ENCODE measurements at regions not wholly inside any gene's neighbourhood (a gene's known extent, or its start where the extent isn't known, plus 50 kb on each side); places are given as distances from the start of the nearest gene placed in this dataset.
"Not testable (repeated sequence)": the region's sequence is repeated elsewhere in the genome, so short reads cannot be mapped to it uniquely, and the experiment has no call there.

DNA sequence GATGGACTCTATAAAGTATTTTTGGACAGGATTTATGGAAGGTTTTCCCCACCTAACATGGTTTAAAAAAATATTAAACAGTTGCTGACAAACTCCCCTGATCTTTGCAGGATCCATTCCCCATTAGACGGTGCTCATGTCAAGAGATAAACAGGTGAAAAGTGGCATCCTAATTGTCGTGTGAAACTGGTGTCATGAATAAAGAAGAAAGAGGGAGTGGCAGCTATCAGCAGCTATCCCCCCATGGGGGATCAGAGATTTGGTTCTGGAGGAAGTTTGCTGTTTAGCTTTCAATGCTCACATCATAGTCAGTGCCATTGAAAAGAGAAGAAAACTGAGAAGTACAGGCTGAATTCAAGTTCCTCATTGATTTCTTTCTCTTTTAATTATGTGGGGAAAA is 329.3 kb upstream of the BRINP1 start:
- H3K36me3 Mint-ChIP-seq (ENCODE audit: low read depth): no peaks in the 10 kb centered on the region

DNA sequence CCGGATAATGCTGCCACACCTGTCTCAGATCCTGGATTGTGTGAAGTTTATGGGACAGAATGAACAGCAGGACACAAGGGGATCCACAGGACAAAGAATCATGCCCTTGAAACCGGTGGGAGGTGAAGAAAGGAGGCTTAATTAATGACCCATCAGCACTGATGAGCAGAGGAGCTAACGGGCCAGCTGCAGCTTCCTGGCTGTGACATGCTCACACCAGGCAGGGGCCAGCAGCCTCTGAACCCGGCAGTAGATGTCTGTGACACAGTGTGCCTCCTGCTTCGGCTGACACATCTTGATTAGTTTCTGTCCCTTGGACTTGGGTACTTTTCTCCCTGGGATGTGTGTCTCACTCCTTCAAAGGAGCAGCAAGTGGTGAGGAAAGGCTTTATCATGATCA is 328.8 kb upstream of the BRINP1 start:
- intact Hi-C loops (cut with micrococcal nuclease): no loop called here
- Mint-ChIP-seq H3K27ac (no peak overlapping the region), H3K36me3 (ENCODE audit: low read depth) (no peaks in the 10 kb centered on the region), H3K4me1 (no peaks in the 10 kb centered on the region), H3K9me3 (no peaks in the 10 kb centered on the region), H3K27me3 (no peaks in the 10 kb centered on the region), H3K4me3 (no peak overlapping the region)
- DNase-seq: no peak

More for the DNA sequence above, 329.3 kb upstream of the BRINP1 start:
- no peaks in the 10 kb centered on the region for H3K4me1 Mint-ChIP-seq
- intact Hi-C loops (cut with micrococcal nuclease): no loop called here
- DNase-seq: no peak
- no peaks in the 10 kb centered on the region for H3K9me3 Mint-ChIP-seq
- no peaks in the 10 kb centered on the region for H3K27me3 Mint-ChIP-seq
- no peak overlapping the region for H3K27ac Mint-ChIP-seq
- no peak overlapping the region for H3K4me3 Mint-ChIP-seq

DNA sequence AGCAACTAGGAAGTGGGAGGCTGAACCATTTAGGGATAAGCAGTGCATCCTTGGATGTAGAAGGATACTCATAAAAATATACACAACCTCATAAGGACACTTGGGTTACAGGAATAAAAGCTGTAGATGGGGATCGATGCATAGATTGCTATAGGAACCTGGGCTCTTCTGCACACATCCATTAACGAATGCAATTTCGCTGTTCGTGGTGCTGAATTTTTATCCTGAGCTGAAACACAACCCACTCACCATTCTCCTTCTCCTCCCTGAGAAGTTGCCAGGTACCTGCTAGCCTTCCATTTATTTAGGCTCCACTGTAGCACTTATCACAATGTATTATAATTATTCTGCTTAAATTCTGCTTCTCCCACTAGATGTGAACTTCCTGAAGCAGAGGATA is 320.6 kb upstream of the BRINP1 start:
- no peaks in the 10 kb centered on the region for H3K36me3 Mint-ChIP-seq (ENCODE audit: low read depth)
- H3K9me3 Mint-ChIP-seq: no peaks in the 10 kb centered on the region
- intact Hi-C loops (cut with micrococcal nuclease): no loop called here
- DNase-seq: no peak
- no peak overlapping the region for H3K27ac Mint-ChIP-seq
- H3K4me3 Mint-ChIP-seq: no peak overlapping the region
- no peaks in the 10 kb centered on the region for H3K27me3 Mint-ChIP-seq
- no peaks in the 10 kb centered on the region for H3K4me1 Mint-ChIP-seq

DNA sequence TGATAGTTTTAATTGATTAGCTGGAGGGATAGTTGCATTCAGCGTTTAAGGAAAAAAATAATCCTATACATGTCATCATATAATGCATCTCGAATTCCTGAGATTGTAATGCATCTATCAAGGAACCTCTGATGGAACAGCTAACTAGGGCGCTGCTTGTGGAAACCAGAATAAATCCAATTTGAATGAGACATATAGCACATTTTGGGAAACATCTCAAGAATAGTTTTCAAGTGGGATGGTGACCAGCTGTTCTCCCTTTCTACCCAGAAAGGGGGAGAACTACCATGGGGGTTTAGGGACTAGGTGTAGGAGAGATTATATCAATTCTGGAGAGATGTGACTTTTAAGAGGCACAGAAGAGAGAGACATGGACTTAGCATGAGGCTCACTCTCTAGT is 319.3 kb upstream of the BRINP1 start:
- Mint-ChIP-seq H3K27ac (no peak overlapping the region), H3K4me1 (no peaks in the 10 kb centered on the region), H3K4me3 (no peak overlapping the region), H3K9me3 (no peaks in the 10 kb centered on the region), H3K27me3 (no peaks in the 10 kb centered on the region), H3K36me3 (ENCODE audit: low read depth) (no peaks in the 10 kb centered on the region)
- intact Hi-C loops (cut with micrococcal nuclease): no loop called here
- DNase-seq: no peak

DNA sequence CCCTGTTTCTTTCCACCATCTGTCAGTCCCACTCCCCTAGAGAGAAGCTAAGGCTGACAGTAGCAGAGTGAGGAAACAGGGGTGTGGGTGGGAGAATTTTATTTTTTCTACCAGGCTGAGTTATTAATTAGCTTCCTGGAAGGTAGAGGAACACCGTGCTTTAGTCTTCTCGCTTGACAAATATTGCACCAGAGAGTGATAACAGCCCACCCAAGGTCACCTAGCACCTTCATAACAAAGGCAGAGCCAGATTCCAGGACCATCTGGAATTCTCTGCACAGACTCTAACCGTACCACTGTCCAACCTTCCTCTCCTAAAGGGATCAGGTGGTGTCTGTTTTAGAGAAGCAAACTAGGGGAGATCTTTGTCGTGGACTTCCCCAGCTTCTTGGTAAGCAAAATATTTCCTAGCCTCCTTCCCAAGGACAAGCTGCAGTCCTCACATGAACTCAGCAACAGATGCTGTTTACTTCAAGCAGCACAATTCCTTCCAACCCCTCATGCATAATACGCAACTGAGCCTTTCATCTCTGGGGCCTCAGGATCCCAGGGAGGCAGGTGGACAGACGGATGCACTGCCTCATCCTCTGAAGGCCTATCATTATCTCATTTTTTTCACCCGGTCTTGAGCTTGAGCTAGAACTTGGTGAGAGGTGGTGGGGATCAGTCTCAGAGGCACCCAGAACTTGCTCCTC is 308.7 kb upstream of the BRINP1 start:
- H3K4me1 Mint-ChIP-seq: no peaks in the 10 kb centered on the region
- H3K4me3 Mint-ChIP-seq: no peak overlapping the region
- H3K36me3 Mint-ChIP-seq (ENCODE audit: low read depth): no peaks in the 10 kb centered on the region
- no peak overlapping the region for H3K27ac Mint-ChIP-seq
- H3K27me3 Mint-ChIP-seq: no peaks in the 10 kb centered on the region
- no peak for DNase-seq
- no peaks in the 10 kb centered on the region for H3K9me3 Mint-ChIP-seq
- intact Hi-C loops (cut with micrococcal nuclease): no loop called here

DNA sequence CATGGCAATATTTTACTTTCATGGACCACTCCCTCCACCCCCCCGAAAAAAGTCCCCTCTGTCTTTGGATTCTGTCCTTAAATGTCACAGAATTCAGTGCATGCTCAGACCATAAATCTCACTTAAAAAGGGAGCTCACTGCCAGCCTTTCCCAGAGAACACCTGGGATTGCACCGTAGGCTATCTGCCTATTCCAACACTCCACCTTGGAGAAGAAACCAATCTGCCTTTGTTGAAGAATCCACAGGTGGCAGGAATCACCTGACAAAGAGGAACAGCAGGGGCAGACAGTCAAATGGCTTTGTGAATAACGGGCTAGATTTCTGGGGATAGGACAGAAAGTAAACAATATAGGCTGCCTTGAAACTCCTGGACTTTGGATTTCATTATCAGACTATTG is 306.7 kb upstream of the BRINP1 start:
- intact Hi-C loops (cut with micrococcal nuclease): no loop called here
- Mint-ChIP-seq H3K4me1 (no peaks in the 10 kb centered on the region), H3K36me3 (ENCODE audit: low read depth) (no peaks in the 10 kb centered on the region), H3K27ac (no peak overlapping the region), H3K4me3 (no peak overlapping the region), H3K9me3 (no peaks in the 10 kb centered on the region), H3K27me3 (no peaks in the 10 kb centered on the region)
- no peak for DNase-seq

DNA sequence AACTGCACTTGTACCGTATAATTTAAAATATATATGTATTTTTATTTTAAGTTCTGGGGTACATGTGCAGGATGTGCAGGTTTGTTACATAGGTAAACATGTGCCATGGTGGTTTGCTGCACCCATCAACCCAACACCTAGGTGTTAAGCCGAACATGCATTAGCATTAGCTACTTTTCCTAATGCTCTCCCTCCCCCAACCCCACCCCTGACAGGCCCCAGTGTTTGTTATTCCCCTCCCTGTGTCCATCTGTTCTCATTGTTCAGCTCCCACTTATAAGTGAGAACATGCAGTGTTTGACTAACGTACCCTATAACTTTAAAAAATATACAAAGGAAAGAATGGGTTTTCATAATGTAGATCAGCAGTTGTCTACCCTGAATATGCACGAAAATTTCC is 303.5 kb upstream of the BRINP1 start:
- DNase-seq; H3K9me3 Mint-ChIP-seq; intact Hi-C loops (cut with micrococcal nuclease); H3K4me3 Mint-ChIP-seq; H3K27me3 Mint-ChIP-seq; H3K4me1 Mint-ChIP-seq; H3K36me3 Mint-ChIP-seq (ENCODE audit: low read depth); H3K27ac Mint-ChIP-seq: not testable (repeated sequence)

DNA sequence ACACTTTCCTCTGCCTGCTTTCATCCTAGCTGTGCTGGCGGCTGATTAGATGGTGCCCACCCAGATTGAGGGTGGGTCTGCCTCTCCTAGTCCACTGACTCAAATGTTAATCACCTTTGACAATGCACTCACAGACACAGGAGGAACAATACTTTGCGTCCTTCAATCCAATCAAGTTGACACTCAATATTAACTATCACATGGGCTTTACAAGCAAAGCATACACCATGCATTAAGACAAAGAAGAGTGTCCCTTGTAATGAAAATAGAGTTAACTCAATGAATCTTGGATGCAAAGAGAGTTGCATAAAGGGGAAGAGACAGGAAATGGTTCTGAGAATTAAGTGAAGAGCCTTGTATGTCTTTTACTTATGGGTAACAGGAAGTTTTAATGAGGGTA is 298.7 kb upstream of the BRINP1 start:
- no peaks in the 10 kb centered on the region for H3K9me3 Mint-ChIP-seq
- no peak overlapping the region for H3K27ac Mint-ChIP-seq
- H3K4me1 Mint-ChIP-seq: no peaks in the 10 kb centered on the region
- intact Hi-C loops (cut with micrococcal nuclease): no loop called here
- no peaks in the 10 kb centered on the region for H3K36me3 Mint-ChIP-seq (ENCODE audit: low read depth)
- DNase-seq: no peak
- H3K4me3 Mint-ChIP-seq: no peak overlapping the region
- H3K27me3 Mint-ChIP-seq: no peaks in the 10 kb centered on the region

DNA sequence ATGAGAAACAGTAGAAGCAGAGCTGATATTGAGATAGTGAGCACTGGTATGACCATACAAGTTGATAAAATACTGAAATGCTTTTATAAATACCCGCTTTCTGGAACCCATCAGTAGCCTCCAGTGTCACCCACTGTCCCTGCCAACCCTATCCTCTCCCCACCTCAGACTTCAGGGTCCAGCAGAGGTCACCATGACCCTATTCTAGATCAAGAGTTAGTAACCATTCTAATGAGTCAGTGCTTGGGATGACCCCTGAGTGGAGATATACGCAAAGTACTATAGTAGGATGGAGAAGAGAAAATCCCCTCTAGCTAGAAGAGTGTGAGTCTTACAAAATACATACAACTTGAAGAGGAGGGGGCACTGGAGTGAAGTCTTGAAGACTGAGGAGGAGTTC is 297.9 kb upstream of the BRINP1 start:
- intact Hi-C loops (cut with micrococcal nuclease): no loop called here
- Mint-ChIP-seq H3K36me3 (ENCODE audit: low read depth) (no peaks in the 10 kb centered on the region), H3K9me3 (no peaks in the 10 kb centered on the region), H3K4me3 (no peak overlapping the region), H3K27me3 (no peaks in the 10 kb centered on the region), H3K27ac (no peak overlapping the region), H3K4me1 (no peaks in the 10 kb centered on the region)
- DNase-seq: no peak

DNA sequence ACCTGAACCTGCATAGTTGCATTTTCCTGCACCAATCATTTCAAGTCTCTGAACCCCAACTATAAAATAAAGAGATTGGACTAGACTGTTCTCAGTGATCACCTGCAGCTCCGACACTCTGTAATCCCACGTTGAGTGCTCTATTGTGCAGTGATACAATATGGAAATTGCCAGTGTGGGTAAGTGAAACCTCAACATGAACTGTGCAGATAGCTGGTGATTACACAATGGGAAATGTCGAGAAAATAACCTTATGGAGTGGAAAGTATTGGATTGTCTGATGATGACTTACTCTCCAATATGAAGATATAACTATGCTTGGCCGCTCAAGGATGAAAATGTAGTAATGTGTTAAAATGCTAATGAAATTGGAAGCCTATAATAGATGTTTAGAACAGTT is 293.1 kb upstream of the BRINP1 start:
- no peak overlapping the region for H3K4me3 Mint-ChIP-seq
- no peaks in the 10 kb centered on the region for H3K36me3 Mint-ChIP-seq (ENCODE audit: low read depth)
- no peaks in the 10 kb centered on the region for H3K4me1 Mint-ChIP-seq
- intact Hi-C loops (cut with micrococcal nuclease): no loop called here
- no peak overlapping the region for H3K27ac Mint-ChIP-seq
- no peaks in the 10 kb centered on the region for H3K9me3 Mint-ChIP-seq
- no peak for DNase-seq
- H3K27me3 Mint-ChIP-seq: no peaks in the 10 kb centered on the region

DNA sequence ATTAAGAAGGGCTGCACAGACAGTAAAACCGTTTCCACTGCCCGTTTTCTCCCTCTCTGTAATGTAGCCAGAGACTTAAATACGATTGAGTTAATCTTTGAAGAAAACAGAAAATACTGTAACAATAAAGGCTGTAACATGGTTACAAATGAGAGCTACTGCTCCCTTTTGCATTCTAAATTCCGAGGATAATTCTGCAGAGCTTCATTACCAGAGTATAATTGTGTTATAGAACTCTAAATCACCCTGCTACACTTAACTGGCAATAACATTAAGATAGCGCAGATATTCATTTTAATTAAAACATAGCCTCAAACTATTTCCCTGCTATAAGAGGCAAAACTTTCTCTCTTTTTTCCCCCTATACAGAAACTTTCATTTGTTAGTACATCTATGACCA is 283.7 kb upstream of the BRINP1 start:
- Mint-ChIP-seq H3K4me3 (no peak overlapping the region), H3K36me3 (ENCODE audit: low read depth) (no peaks in the 10 kb centered on the region), H3K4me1 (no peaks in the 10 kb centered on the region), H3K27me3 (no peaks in the 10 kb centered on the region), H3K27ac (no peak overlapping the region), H3K9me3 (no peaks in the 10 kb centered on the region)
- no peak for DNase-seq
- intact Hi-C loops (cut with micrococcal nuclease): no loop called here

DNA sequence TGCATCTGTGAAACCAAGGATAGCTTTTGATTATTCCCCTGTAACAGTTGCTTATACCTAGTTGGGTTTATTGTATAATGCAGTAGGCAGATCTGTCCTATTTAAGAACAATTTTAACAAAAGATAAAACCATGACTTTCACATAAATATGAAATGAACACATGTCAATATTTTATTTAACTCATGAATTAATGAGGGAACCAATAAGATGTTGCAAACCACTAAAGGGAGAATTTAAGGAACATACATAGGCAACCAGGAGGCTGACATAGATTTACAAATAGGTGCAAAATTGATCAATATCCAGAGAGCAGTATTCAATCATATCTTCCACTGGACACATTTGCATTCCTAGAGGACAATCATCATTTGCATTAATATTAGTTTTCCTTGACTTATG is 280.0 kb upstream of the BRINP1 start:
- Mint-ChIP-seq H3K4me3 (no peak overlapping the region), H3K36me3 (ENCODE audit: low read depth) (no peaks in the 10 kb centered on the region), H3K27ac (no peak overlapping the region), H3K9me3 (peaks cover 3% of the 10 kb centered on the region), H3K27me3 (no peaks in the 10 kb centered on the region), H3K4me1 (no peaks in the 10 kb centered on the region)
- intact Hi-C loops (cut with micrococcal nuclease): no loop called here
- no peak for DNase-seq

DNA sequence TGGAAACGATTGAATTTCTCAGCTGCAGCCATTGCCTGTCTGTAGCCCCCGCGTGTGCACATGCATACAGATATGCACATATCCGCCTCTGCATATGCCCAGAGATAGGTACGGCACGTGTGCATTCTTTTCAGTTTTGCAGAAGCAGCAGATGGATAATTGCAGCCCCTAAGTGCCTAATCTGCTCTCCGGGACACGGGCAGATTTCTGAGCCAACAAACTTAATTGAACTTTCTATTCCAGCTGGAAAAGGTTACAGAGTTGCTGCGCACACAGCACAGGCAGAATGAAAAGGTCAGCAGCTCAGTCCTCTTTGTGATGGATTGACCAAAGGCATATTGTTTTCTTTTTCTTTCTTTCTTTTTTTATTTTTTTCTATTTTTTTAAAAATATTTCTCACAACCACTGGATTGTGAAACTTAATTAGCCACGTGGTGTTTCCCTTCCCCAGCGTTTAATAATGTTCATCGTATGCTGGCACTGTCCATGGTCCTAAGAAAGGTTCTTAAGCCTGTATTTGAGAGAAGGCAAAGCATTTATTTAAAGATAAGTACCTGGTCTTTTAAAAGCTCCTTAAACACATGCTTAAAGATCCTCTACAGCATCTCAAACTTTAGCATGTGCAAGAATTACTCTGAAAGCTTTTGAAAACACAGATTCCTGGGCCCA is 270.2 kb upstream of the BRINP1 start:
- Mint-ChIP-seq H3K36me3 (ENCODE audit: low read depth) (no peaks in the 10 kb centered on the region), H3K9me3 (peaks cover 4% of the 10 kb centered on the region), H3K27ac (no peak overlapping the region), H3K27me3 (no peaks in the 10 kb centered on the region), H3K4me1 (no peaks in the 10 kb centered on the region), H3K4me3 (no peak overlapping the region)
- DNase-seq: no peak
- intact Hi-C loops (cut with micrococcal nuclease): no loop called here

DNA sequence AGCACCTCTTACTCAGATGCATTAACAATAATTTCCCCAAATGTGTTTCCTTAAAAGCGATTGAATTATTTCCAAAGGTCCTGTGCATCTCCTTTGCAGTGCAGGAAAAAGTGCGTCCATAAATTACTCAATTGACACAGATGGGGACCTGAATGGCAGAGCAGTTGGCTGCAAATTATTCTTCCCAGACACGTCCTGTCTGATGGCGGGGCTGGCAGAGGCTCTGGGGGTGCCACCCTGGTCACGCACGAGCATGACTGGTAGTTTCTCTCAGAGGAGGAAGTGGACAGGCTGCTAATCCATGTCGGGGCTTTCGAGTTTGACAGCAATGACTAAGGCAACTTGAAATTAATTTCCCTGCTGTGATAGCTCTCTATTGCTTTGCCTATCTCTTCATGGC is 264.8 kb upstream of the BRINP1 start:
- Mint-ChIP-seq H3K27ac (no peak overlapping the region), H3K9me3 (peaks cover 4% of the 10 kb centered on the region), H3K4me3 (no peak overlapping the region), H3K4me1 (no peaks in the 10 kb centered on the region), H3K36me3 (ENCODE audit: low read depth) (no peaks in the 10 kb centered on the region), H3K27me3 (no peaks in the 10 kb centered on the region)
- intact Hi-C loops (cut with micrococcal nuclease): no loop called here
- no peak for DNase-seq

DNA sequence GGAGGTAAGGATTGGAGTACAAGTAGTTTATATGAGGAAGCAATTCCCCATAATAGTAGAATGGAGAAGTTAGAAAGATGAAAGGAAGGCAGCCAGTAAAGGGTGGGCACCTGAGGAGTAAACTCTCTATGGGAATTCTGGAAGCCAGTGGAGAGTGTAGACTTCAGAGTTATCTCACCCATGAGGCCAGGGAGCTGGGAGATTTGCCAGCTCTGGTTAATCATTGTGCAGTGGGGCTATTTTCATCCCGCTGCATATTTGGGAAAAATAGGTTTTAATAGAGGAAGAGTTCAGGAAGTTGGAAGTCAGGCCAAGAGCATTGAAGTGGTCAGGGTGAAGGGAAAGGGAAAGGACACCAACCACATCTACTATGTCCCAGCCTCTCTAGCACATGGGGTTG is 242.3 kb upstream of the BRINP1 start:
- Mint-ChIP-seq H3K36me3 (ENCODE audit: low read depth) (no peaks in the 10 kb centered on the region), H3K9me3 (no peaks in the 10 kb centered on the region), H3K27me3 (no peaks in the 10 kb centered on the region), H3K27ac (no peak overlapping the region), H3K4me1 (no peaks in the 10 kb centered on the region), H3K4me3 (no peak overlapping the region)
- DNase-seq: no peak
- intact Hi-C loops (cut with micrococcal nuclease): no loop called here
